Type B pancreatic cell (in vitro differentiated cells): ENCODE measurements at regions not wholly inside any gene's neighbourhood (a gene's known extent, or its start where the extent isn't known, plus 50 kb on each side); places are given as distances from the start of the nearest gene placed in this dataset.
"Not testable (repeated sequence)": the region's sequence is repeated elsewhere in the genome, so short reads cannot be mapped to it uniquely, and the experiment has no call there.

Experiments used
- DNase-seq: peaks from one replicate; pipeline ENCODE4 v3.0.0; 2021; ENCODE audit warnings: mixed read lengths; ENCODE audit not compliant: unreplicated experiment; ENCODE audit errors: extremely low spot score
- H3K27ac Mint-ChIP-seq: 2 replicates; pipeline ENCODE4 v1.8.0; 2021; ENCODE audit warnings: mild to moderate bottlenecking, mixed read lengths
- H3K27me3 Mint-ChIP-seq: 2 replicates; pipeline ENCODE4 v1.8.0; 2021; ENCODE audit warnings: mixed read lengths
- H3K36me3 Mint-ChIP-seq: 2 replicates; pipeline ENCODE4 v1.8.0; 2021; ENCODE audit warnings: mixed read lengths
- H3K4me1 Mint-ChIP-seq: one replicate; pipeline ENCODE4 v1.8.0; 2021; ENCODE audit warnings: mixed read lengths; ENCODE audit not compliant: unreplicated experiment
- H3K4me3 Mint-ChIP-seq: 2 replicates; pipeline ENCODE4 v1.8.0; 2021; ENCODE audit warnings: mild to moderate bottlenecking, mixed read lengths
- H3K9me3 Mint-ChIP-seq: 2 replicates; pipeline ENCODE4 v1.8.0; 2021; ENCODE audit warnings: mixed read lengths
- CTCF ChIP-seq: fragments of 200-600 bp; sonication (generic); conservative IDR thresholded peaks from 2 replicates; pipeline ENCODE4 v1.5.0; 2021; ENCODE audit warnings: antibody characterized with exemption, mild to moderate bottlenecking

DNA sequence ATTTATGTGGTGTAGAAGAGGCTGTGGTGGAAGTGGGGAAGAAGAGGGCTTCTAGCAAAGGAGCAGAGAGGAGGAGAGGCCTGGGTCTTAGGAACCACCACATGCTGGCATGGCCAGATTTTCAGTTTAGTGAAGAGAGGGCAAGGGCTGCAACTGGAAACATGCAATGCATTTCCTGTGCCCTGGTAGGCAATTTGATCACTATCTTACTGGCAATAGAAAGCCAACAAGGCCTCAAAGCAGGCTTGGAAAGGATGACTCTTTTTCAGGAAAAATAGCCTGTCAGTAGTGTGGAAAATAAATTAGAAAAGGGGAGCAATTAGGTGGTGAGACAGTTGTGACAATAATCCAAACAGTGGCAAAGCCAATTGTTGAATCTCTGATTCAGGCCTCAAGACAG, 501.9 kb upstream of the ZFP42 start:
- Mint-ChIP-seq H3K9me3 (peaks cover 8% of the 10 kb centered on the region), H3K27me3 (no peaks in the 10 kb centered on the region), H3K4me1 (peaks cover 15% of the 10 kb centered on the region), H3K4me3 (no peak overlapping the region), H3K27ac (no peak overlapping the region), H3K36me3 (peaks cover 4% of the 10 kb centered on the region)
- no peak for TF ChIP-seq CTCF
- DNase-seq: no peak

GRCh38 chr4:187499956-187500355, 495.6 kb upstream of the ZFP42 start:
- DNase-seq: no peak
- H3K27ac Mint-ChIP-seq: no peak overlapping the region
- H3K9me3 Mint-ChIP-seq: no peaks in the 10 kb centered on the region
- peaks cover 15% of the 10 kb centered on the region for H3K4me1 Mint-ChIP-seq
- no peak overlapping the region for H3K4me3 Mint-ChIP-seq
- TF ChIP-seq CTCF: no peak
- H3K36me3 Mint-ChIP-seq: no peaks in the 10 kb centered on the region
- H3K27me3 Mint-ChIP-seq: no peaks in the 10 kb centered on the region

DNA sequence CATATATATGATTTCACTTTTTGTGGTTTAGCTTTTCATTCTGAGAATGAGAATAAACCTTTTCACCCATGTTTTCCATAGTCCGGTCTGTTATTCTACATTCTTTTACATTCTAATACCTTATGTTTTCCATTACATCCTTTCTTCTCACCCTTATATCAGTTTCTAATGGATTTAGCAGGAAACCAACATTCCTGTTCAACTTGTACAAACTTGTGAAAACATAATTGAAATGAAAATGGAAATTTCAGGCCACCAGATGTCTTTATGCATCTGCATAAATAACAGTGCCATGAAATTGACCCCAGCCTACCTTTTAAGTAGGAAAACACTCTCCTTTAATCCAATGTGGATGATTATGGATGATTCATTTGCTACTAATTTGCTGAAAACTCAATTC, 494.8 kb upstream of the ZFP42 start:
- Mint-ChIP-seq H3K4me1 (peaks cover 15% of the 10 kb centered on the region), H3K27ac (no peak overlapping the region), H3K36me3 (no peaks in the 10 kb centered on the region), H3K9me3 (no peaks in the 10 kb centered on the region), H3K4me3 (no peak overlapping the region), H3K27me3 (no peaks in the 10 kb centered on the region)
- DNase-seq: no peak
- TF ChIP-seq CTCF: no peak

- H3K27ac Mint-ChIP-seq: no peak overlapping the region
- no peak for DNase-seq
- no peaks in the 10 kb centered on the region for H3K9me3 Mint-ChIP-seq
- H3K27me3 Mint-ChIP-seq: no peaks in the 10 kb centered on the region
- H3K4me3 Mint-ChIP-seq: no peak overlapping the region
- TF ChIP-seq CTCF: no peak
- H3K4me1 Mint-ChIP-seq: peaks cover 12% of the 10 kb centered on the region
- no peaks in the 10 kb centered on the region for H3K36me3 Mint-ChIP-seq
Observed at GRCh38 chr4:187501731-187502130, 493.8 kb upstream of the ZFP42 start.

DNA sequence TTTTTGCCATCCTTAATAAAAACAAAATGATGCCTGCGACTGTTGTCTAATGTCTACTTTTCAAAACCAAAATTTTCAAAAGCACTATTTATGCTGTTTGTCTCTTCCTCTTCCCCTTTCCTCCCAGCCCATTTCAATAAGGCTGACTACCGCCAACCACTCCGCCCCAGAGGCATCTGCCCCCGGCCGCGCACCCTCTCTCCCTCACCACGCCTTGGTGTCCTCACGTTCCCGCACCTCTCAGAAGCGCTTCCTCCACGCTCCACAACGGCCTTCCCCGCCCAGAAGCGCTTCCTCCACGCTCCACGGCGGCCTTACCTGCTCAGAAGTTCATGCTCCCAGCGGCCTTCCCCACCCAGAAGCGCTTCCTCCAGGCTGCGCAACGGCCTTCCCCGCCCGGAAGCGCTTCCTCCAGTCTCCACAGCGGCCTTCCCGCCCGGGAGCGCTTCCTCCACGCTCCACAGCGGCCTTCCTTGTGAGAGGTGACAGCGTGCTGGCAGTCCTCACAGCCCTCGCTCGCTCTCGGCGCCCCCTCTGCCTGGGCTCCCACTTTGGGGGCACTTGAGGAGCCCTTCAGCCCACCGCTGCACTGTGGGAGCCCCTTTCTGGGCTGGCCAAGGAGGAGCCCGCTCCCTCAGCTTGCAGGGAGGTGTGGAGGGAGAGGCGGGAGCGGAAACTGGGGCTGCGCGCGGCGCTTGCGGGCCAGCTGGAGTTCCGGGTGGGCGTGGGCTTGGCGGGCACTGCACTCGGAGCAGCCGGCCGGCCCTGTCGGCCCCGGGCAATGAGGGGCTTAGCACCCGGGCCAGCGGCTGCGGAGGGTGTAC, 490.4 kb upstream of the ZFP42 start:
- no peaks in the 10 kb centered on the region for H3K27me3 Mint-ChIP-seq
- no peak for TF ChIP-seq CTCF
- H3K27ac Mint-ChIP-seq: peak overlapping the region; percentile 48
- peak overlapping the region; percentile 83 for H3K4me3 Mint-ChIP-seq
- no peaks in the 10 kb centered on the region for H3K36me3 Mint-ChIP-seq
- H3K4me1 Mint-ChIP-seq: no peaks in the 10 kb centered on the region
- DNase-seq: no peak
- H3K9me3 Mint-ChIP-seq: no peaks in the 10 kb centered on the region

GRCh38 chr4:187505798-187506141, 489.8 kb upstream of the ZFP42 start:
- not testable (repeated sequence) for H3K4me3 Mint-ChIP-seq, H3K27ac Mint-ChIP-seq, H3K9me3 Mint-ChIP-seq, H3K4me1 Mint-ChIP-seq, H3K27me3 Mint-ChIP-seq, H3K36me3 Mint-ChIP-seq, DNase-seq
